DMS153 treated with DMSO at 0.1 percent for 48 hours (cell line): ENCODE measurements at regions not wholly inside any gene's neighbourhood (a gene's known extent, or its start where the extent isn't known, plus 50 kb on each side); places are given as distances from the start of the nearest gene placed in this dataset.
"Not testable (repeated sequence)": the region's sequence is repeated elsewhere in the genome, so short reads cannot be mapped to it uniquely, and the experiment has no call there.

Source experiments
- DNase-seq: peaks from one replicate; lab custom pipeline; 2025; ENCODE audit not compliant: unreplicated experiment; lab: John Stamatoyannopoulos, UW

GRCh38 chr10:62496925-62497324, 122.8 kb downstream of the ZNF365 start:
- DNase-seq: no peak

GRCh38 chr10:62498271-62498670, 124.1 kb downstream of the ZNF365 start:
- no peak for DNase-seq

- DNase-seq: not testable (repeated sequence)
Measured at GRCh38 chr10:62500116-62500515, 125.9 kb downstream of the ZNF365 start.

- DNase-seq: no peak
Measured at GRCh38 chr10:62501547-62501946, 127.4 kb downstream of the ZNF365 start.

GRCh38 chr10:62502995-62503613, 128.9 kb downstream of the ZNF365 start:
- DNase-seq: no peak

- DNase-seq: no peak
Measured at GRCh38 chr10:62503872-62504271, 129.7 kb downstream of the ZNF365 start.

GRCh38 chr10:62506371-62506770, 132.2 kb downstream of the ZNF365 start:
- DNase-seq: no peak

- no peak for DNase-seq
Measured at GRCh38 chr10:62511238-62511637, 137.1 kb downstream of the ZNF365 start.

GRCh38 chr10:62511656-62512055, 137.5 kb downstream of the ZNF365 start:
- no peak for DNase-seq

GRCh38 chr10:62512732-62513475, 138.7 kb downstream of the ZNF365 start:
- DNase-seq: no peak

- no peak for DNase-seq
Measured at GRCh38 chr10:62514079-62514693, 140.0 kb downstream of the ZNF365 start.

GRCh38 chr10:62517252-62517651, 143.1 kb downstream of the ZNF365 start:
- no peak for DNase-seq

GRCh38 chr10:62527019-62527827, 153.1 kb downstream of the ZNF365 start:
- DNase-seq: no peak

- DNase-seq: no peak
Measured at GRCh38 chr10:62528441-62528840, 154.3 kb downstream of the ZNF365 start.

GRCh38 chr10:62529396-62529795, 155.2 kb downstream of the ZNF365 start:
- no peak for DNase-seq

GRCh38 chr10:62534031-62534430, 159.9 kb downstream of the ZNF365 start:
- DNase-seq: no peak

GRCh38 chr10:62538606-62539005, 164.4 kb downstream of the ZNF365 start:
- no peak for DNase-seq

- DNase-seq: no peak
Measured at GRCh38 chr10:62540389-62540788, 166.2 kb downstream of the ZNF365 start.

GRCh38 chr10:62541811-62542210, 167.6 kb downstream of the ZNF365 start:
- no peak for DNase-seq

GRCh38 chr10:62543571-62544355, 169.6 kb downstream of the ZNF365 start:
- no peak for DNase-seq
